PC-9 (cell line): ENCODE measurements at regions not wholly inside any gene's neighbourhood (a gene's known extent, or its start where the extent isn't known, plus 50 kb on each side); places are given as distances from the start of the nearest gene placed in this dataset.

Experiments used
- BruUV-seq: library from RNA; stranded (reverse); fragments of 400-500 nt; replicated peaks from 2 replicates; lab custom pipeline; 2021; lab: Mats Ljungman, UMichigan
- CTCF ChIA-PET: fragments of 300-600 bp; sonication (Branson Sonifier 250); formaldehyde crosslinking; loops from one replicate; lab custom pipeline; 2022; ENCODE audit warnings: antibody characterized with exemption; lab: Charles Lee
- POLR2A ChIA-PET: fragments of 300-600 bp; sonication (Branson Sonifier 250); formaldehyde crosslinking; loops from one replicate; lab custom pipeline; 2022; ENCODE audit warnings: antibody characterized with exemption; ENCODE audit not compliant: unreplicated experiment; lab: Charles Lee
- DNase-seq, 2 experiments: peaks; one replicate each; pipeline versions ENCODE4 v3.0.0 to v3.0.0-alpha.2; 2015 to 2022; ENCODE audit warnings: mixed read lengths in 1 of 2
- H2AFZ ChIP-seq: fragments of 200-600 bp; sonication (generic); 2 replicates; pipeline ENCODE4 v1.8.1; 2017; ENCODE audit warnings: antibody characterized with exemption
- H3F3A ChIP-seq: fragments of 200-600 bp; sonication (generic); 2 replicates; pipeline ENCODE4 v1.8.1; 2017; ENCODE audit warnings: antibody characterized with exemption, mild to moderate bottlenecking, low read depth; ENCODE audit not compliant: insufficient read depth
- H3K27ac ChIP-seq: fragments of 200-600 bp; sonication (generic); 2 replicates; pipeline ENCODE4 v1.6.1; 2016; ENCODE audit warnings: mixed run types
- H3K27me3 ChIP-seq: fragments of 200-600 bp; sonication (generic); 2 replicates; pipeline ENCODE4 v1.6.1; 2016; ENCODE audit warnings: low read depth, mixed run types; ENCODE audit not compliant: insufficient read depth
- H3K36me3 ChIP-seq: fragments of 200-600 bp; sonication (generic); 2 replicates; pipeline ENCODE4 v1.6.1; 2016; ENCODE audit warnings: low read depth, mixed run types
- H3K4me1 ChIP-seq: fragments of 200-600 bp; sonication (generic); replicated peaks from 2 replicates; pipeline ENCODE4 v1.6.1; 2016; ENCODE audit warnings: mixed run types; ENCODE audit not compliant: insufficient read depth
- H3K4me2 ChIP-seq: fragments of 200-600 bp; sonication (generic); 2 replicates; pipeline ENCODE4 v1.6.1; 2017; ENCODE audit warnings: mixed run types
- H3K4me3 ChIP-seq: fragments of 200-600 bp; sonication (generic); 2 replicates; pipeline ENCODE4 v1.6.1; 2016; ENCODE audit warnings: mixed run types
- H3K79me2 ChIP-seq: fragments of 200-600 bp; sonication (generic); 2 replicates; pipeline ENCODE4 v1.6.1; 2017; ENCODE audit warnings: low read depth, mixed run types
- H3K9me2 ChIP-seq: fragments of 200-600 bp; sonication (generic); 2 replicates; pipeline ENCODE4 v1.8.1; 2017; ENCODE audit warnings: mild to moderate bottlenecking; ENCODE audit not compliant: insufficient read depth
- H3K9me3 ChIP-seq: fragments of 200-600 bp; sonication (generic); 2 replicates; pipeline ENCODE4 v1.8.1; 2016; ENCODE audit warnings: low read depth; ENCODE audit not compliant: insufficient read depth
- H4K20me1 ChIP-seq: fragments of 200-600 bp; sonication (generic); 2 replicates; pipeline ENCODE4 v1.8.1; 2017; ENCODE audit not compliant: insufficient read depth
- EZH2 ChIP-seq: fragments of 200-600 bp; sonication (generic); IDR thresholded peaks from 2 replicates; pipeline ENCODE4 v1.8.0; 2017; ENCODE audit warnings: antibody characterized with exemption, low read depth
- intact Hi-C: fragments of 100-400 bp; cut with micrococcal nuclease; formaldehyde crosslinking; loops from one replicate; pipeline ENCODE4 v1.10.0; 2022; ENCODE audit not compliant: unreplicated experiment
- TF ChIP-seq, protein P1 (sequence below): fragments of 200-600 bp; sonication (generic); conservative IDR thresholded peaks from 2 replicates; pipeline ENCODE4 v1.6.1; 2017; ENCODE audit warnings: mixed run types, antibody characterized with exemption, mild to moderate bottlenecking, moderate library complexity

DNA sequence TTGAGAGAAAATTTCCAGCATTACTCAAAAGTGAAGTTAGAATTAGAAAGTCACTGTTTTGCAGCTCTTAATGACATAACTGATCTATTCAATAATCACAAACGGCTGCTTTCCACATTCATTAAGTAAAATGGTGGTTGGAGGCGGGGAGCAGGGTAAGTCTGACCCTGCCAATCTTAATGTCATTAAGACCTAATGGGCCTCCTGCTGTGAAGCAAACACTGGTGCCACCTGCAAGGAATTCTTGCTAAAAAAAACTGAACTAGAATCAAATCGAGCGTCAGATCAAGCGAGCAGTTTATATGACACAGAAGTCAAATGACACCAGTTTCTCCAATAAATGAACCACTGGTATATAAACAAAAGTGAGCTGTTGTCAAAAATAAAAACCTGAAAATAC lies 351.5 kb downstream of the BRD1 start:
- H3K27me3 ChIP-seq, result peaks cover 61% of the 10 kb centered on the region
- no peak for TF ChIP-seq EZH2
- TF ChIP-seq, protein P1, sequence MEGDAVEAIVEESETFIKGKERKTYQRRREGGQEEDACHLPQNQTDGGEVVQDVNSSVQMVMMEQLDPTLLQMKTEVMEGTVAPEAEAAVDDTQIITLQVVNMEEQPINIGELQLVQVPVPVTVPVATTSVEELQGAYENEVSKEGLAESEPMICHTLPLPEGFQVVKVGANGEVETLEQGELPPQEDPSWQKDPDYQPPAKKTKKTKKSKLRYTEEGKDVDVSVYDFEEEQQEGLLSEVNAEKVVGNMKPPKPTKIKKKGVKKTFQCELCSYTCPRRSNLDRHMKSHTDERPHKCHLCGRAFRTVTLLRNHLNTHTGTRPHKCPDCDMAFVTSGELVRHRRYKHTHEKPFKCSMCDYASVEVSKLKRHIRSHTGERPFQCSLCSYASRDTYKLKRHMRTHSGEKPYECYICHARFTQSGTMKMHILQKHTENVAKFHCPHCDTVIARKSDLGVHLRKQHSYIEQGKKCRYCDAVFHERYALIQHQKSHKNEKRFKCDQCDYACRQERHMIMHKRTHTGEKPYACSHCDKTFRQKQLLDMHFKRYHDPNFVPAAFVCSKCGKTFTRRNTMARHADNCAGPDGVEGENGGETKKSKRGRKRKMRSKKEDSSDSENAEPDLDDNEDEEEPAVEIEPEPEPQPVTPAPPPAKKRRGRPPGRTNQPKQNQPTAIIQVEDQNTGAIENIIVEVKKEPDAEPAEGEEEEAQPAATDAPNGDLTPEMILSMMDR, result no peak
- H3K9me2 ChIP-seq, result no peaks in the 10 kb centered on the region
- H3K4me1 ChIP-seq, result 0 out of 2 replicates have a peak, but pooled peaks cover 3% of the 10 kb centered on the region
- no peak overlapping the region for H3K4me3 ChIP-seq
- H3K79me2 ChIP-seq, result no peaks in the 10 kb centered on the region
- intact Hi-C loops, result no loop called here
- POLR2A ChIA-PET, result no interaction called here
- no peaks in the 10 kb centered on the region for H3K9me3 ChIP-seq
- no peak overlapping the region for H3K27ac ChIP-seq
- no peak overlapping the region for H2AFZ ChIP-seq
- CTCF ChIA-PET, result no interaction called here
- no peaks in the 10 kb centered on the region for H4K20me1 ChIP-seq
- DNase-seq, result no peak
- H3K4me2 ChIP-seq, result no peak overlapping the region
- BruUV-seq, result no TSS peak
- H3F3A ChIP-seq, result no peaks in the 10 kb centered on the region
- no peaks in the 10 kb centered on the region for H3K36me3 ChIP-seq

DNA sequence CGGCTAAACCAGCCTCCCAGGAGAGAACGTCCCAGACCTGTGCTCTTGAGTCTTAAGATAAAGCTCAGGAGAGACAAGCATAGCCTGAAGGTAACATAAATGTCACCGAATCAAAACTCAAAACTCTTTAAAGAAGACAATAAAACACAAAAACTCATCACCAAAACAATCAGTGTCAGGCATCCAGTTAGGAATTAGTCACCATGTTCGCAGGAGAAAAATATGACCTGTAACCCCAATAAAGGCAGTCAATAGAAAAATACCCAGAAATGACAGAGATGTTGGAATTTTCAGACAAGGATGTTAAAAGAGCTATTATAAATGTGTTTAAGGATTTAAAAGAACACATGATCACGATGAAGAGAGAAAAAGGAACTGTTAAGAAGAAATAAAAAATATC lies 352.4 kb downstream of the BRD1 start:
- Histone ChIP-seq H4K20me1 (no peaks in the 10 kb centered on the region), H2AFZ (no peak overlapping the region), H3K9me2 (no peaks in the 10 kb centered on the region), H3K36me3 (no peaks in the 10 kb centered on the region), H3K79me2 (no peaks in the 10 kb centered on the region), H3K9me3 (no peaks in the 10 kb centered on the region), H3K27ac (no peak overlapping the region), H3K4me2 (no peak overlapping the region), H3K27me3 (peaks cover 60% of the 10 kb centered on the region), H3K4me3 (no peak overlapping the region), H3F3A (no peaks in the 10 kb centered on the region), H3K4me1 (0 out of 2 replicates have a peak, but pooled peaks cover 3% of the 10 kb centered on the region)
- BruUV-seq, result no TSS peak
- ChIA-PET POLR2A (no interaction called here), CTCF (no interaction called here)
- no peak for DNase-seq
- TF ChIP-seq, protein P1, result no peak
- TF ChIP-seq EZH2, result no peak
- intact Hi-C loops, result no loop called here

DNA sequence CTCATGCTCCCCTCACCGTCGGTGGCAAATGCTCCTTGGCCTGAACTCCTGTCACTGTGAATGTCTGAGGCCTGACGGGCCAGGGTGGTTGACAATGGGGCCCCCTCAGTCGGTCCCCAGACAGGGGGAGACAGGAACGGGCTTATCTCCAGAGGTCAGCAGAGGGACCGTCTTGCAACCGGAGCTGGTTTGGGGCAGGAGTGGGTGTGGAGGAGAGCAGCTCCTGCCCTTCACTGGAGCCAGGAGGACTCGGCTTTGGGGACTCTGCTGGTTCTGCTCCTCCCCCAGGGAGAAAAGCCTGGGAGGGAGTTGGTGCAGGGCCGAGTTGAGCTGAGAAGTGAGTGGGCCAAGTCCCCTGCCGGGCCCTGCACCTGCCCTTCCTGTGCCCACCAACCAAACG lies 354.4 kb downstream of the BRD1 start:
- POLR2A ChIA-PET, result no interaction called here
- Histone ChIP-seq H3F3A (no peaks in the 10 kb centered on the region; the same call in 1 of the 2 replicates), H3K79me2 (no peaks in the 10 kb centered on the region), H3K27ac (no peak overlapping the region), H3K4me2 (no peak overlapping the region), H3K4me1 (peaks cover 10% of the 10 kb centered on the region; the same call in 1 of the 2 replicates), H3K27me3 (peaks cover 71% of the 10 kb centered on the region), H3K4me3 (no peak overlapping the region), H3K9me3 (no peaks in the 10 kb centered on the region), H4K20me1 (no peaks in the 10 kb centered on the region), H3K36me3 (no peaks in the 10 kb centered on the region), H2AFZ (no peak overlapping the region), H3K9me2 (no peaks in the 10 kb centered on the region)
- intact Hi-C loops, result no loop called here
- DNase-seq, result no peak
- TF ChIP-seq, protein P1, result no peak
- no peak for TF ChIP-seq EZH2
- no TSS peak for BruUV-seq
- CTCF ChIA-PET, result no interaction called here
